WI38 (cell line): ENCODE measurements at regions not wholly inside any gene's neighbourhood (a gene's known extent, or its start where the extent isn't known, plus 50 kb on each side); places are given as distances from the start of the nearest gene placed in this dataset.

Experiments
- H3K4me3 ChIP-seq: 2 replicates; pipeline ENCODE4 v1.5.1; 2011; ENCODE audit warnings: low read depth, mild to moderate bottlenecking, control low read depth, low read length
- TF ChIP-seq, protein P1 (sequence below): IDR thresholded peaks from 2 replicates; pipeline ENCODE4 v1.5.1; 2012; ENCODE audit warnings: low read depth, mild to moderate bottlenecking, control low read depth, low read length

DNA sequence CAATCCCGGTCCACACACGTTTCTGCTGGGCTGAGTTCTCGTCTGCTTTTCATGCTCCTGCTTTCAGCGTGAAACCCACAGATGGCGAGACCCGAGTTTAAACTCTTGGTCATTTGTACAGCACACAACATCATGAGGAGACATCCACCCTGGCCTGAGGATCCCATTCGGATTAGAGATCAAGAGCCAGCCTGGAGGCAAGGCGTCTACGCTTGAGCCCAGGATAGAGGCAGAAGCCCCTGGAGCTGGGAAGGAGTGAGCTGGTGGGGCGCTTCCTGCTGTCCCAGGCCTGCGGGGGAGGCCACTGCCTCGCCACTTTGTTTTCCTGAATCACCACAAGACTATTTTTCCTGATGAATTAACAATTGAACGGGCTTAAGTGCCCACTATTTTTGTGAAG is 281.9 kb upstream of the IRX4 start:
- no peak overlapping the region for H3K4me3 ChIP-seq
- TF ChIP-seq, protein P1, sequence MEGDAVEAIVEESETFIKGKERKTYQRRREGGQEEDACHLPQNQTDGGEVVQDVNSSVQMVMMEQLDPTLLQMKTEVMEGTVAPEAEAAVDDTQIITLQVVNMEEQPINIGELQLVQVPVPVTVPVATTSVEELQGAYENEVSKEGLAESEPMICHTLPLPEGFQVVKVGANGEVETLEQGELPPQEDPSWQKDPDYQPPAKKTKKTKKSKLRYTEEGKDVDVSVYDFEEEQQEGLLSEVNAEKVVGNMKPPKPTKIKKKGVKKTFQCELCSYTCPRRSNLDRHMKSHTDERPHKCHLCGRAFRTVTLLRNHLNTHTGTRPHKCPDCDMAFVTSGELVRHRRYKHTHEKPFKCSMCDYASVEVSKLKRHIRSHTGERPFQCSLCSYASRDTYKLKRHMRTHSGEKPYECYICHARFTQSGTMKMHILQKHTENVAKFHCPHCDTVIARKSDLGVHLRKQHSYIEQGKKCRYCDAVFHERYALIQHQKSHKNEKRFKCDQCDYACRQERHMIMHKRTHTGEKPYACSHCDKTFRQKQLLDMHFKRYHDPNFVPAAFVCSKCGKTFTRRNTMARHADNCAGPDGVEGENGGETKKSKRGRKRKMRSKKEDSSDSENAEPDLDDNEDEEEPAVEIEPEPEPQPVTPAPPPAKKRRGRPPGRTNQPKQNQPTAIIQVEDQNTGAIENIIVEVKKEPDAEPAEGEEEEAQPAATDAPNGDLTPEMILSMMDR: no peak

DNA sequence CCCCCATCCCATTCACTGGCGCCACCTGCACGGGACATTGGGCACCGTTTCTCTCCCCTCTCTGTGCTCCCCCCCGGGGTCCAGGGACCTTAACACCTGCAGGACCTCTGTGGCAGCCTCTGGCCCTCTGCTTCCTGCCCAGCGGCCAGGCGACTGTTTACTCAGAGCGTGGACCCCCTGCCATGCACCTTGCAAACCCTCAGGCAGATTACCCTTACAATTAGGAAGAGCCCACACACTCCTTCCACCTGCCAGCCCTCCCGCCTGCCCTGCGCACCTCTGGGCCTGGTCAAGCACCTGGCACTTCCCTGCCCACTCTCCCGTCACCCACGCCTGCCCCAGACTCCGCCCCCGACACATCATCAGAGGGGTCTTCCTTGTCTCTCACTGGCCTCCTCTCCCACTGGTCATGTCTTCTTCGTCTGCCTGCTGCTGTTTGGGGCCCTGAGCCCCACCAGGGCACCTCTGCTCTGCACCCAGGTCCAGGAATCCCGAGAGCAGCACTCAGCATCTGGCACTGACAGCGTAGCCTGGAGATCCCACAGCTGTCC is 281.3 kb upstream of the IRX4 start:
- TF ChIP-seq, protein P1: no peak
- no peak overlapping the region for H3K4me3 ChIP-seq

DNA sequence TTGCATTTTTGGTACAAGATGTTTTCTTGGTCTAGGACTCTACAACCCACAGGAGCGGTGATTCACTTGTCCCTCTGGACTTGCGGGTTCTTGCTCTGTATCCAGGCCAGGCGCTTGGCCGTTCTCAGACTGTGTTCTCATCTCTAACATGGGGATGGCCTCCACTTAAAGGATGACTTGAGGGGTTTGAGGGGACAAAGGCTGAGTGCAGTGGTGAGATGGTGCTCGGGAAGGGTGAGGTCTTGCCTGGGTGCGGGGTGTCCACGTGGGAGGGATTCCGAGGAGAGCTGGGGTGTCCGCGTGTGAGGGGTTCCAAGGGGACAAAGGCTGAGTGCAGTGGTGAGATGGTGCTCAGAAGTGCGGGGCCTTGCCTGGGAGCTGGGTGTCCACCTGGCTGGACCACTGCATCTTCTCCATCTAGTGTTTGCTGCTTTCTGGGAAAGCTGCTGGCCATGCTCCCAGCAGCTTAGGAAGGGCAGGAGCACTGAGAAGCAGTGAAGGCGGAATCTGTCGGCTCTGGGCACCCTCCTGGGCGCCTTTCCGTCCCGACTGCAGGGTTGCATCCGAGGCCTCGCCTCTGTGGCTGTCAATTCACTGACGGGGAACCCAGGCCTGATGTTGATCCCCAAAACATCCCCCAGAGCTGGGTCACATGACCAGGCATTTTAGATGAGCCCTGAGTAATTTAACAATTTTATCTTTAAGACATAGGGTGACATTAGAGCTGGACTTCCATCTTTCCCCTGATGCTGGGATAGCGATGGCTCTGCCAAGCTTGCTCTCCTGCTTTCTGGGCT is 280.5 kb upstream of the IRX4 start:
- TF ChIP-seq, protein P1: no peak
- no peak overlapping the region for H3K4me3 ChIP-seq

DNA sequence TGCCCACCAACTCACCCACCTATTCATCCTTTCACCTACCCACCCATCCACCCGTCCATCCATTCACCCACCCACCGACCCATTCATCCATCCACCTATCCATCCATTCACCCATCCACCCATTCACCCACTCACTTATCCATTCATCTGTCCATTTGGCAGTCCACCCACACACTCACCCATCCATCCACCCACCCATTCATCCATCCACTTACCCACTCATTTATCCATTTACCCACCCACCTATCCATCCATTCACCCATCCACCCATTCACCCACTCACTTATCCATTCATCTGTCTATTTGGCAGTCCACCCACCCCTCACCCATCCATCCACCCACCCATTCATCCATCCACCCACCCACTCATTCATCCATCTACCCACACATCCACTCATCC is 278.1 kb upstream of the IRX4 start:
- TF ChIP-seq, protein P1: no peak
- no peak overlapping the region for H3K4me3 ChIP-seq

DNA sequence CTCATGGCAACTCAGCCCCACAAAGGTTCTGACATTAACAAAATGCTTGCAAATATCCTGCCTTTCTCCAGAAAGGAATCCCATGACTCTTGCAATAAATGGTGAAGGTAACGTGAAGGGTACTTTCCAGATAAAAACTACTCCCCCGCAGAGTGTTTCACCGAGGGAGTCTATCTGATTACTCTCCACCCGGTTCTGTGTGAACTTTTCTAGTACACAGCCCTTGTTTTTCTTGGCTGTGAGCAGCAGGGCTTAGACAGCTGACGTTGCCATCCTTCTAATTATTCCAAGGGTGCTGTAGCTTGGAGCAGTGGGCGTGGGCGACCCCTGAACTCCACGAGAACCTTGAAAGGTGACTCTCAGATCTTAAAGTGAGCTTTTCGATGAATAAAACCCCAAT is 276.0 kb upstream of the IRX4 start:
- no peak overlapping the region for H3K4me3 ChIP-seq
- TF ChIP-seq, protein P1: no peak

DNA sequence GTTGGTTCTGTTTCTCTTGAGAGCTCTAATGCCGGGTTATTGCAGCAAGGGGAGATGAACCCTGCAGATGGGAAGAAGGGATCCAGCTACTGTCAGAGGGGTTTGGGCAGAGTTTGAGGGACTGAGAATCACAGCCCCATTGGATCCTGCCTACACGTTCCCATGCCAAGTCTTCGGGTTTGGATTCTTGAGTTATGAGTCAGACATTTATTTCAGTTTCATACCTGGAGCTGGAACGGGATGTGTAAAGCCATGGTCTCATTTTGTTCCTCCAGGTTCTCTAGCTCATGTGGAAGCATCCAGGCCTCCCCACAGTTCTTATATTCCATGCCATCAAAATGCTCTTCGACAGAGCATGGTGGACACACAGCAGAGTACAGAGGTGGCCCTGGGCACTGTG is 275.4 kb upstream of the IRX4 start:
- no peak overlapping the region for H3K4me3 ChIP-seq
- TF ChIP-seq, protein P1: no peak

DNA sequence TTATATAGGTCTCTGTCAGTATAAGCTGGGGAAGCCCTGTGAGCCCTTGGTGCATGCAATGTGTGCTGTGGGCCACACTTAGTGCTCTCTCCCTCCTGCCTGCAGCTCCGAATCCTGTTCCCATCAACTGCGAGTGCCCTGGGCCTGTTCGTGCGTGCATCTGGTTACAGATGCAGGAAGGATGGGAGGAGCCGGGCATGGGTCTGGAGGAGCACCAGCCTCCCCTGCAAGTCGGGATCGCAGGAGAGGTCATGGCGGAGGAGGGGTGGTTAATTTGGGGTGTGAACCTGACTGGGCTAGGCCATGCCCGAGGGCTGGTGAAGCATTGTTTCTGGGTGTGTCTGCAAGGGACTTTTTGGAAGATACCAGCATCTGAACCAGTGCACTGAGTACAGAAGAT is 274.6 kb upstream of the IRX4 start:
- TF ChIP-seq, protein P1: no peak
- H3K4me3 ChIP-seq: no peak overlapping the region
